Transverse colon (tissue), 4 donors: ENCODE measurements at regions not wholly inside any gene's neighbourhood (a gene's known extent, or its start where the extent isn't known, plus 50 kb on each side); places are given as distances from the start of the nearest gene placed in this dataset.

Experiments used
- DNase-seq: peaks from one replicate; pipeline ENCODE4 v3.0.0-alpha.2; 2019
- H3K27ac ChIP-seq, 4 donors: fragments of 200-600 bp; sonication (generic); 2 replicates each; pipeline ENCODE4 v1.5.1; 2016 to 2018; ENCODE audit warnings: inconsistent platforms in 4 of 4
- H3K27me3 ChIP-seq: fragments of 200-600 bp; sonication (generic); 2 replicates; pipeline ENCODE4 v1.5.1; 2017; ENCODE audit warnings: inconsistent platforms
- H3K36me3 ChIP-seq, 4 donors: fragments of 200-600 bp; sonication (generic); 2 replicates each; pipeline ENCODE4 v1.5.1; 2017 to 2019; ENCODE audit warnings: inconsistent platforms in 4 of 4
- H3K4me1 ChIP-seq, 4 donors: fragments of 200-600 bp; sonication (generic); 2 replicates each; pipeline ENCODE4 v1.5.1; 2017 to 2020; ENCODE audit warnings: inconsistent platforms in 4 of 4
- H3K4me3 ChIP-seq, 4 donors: fragments of 200-600 bp; sonication (generic); 1 replicate in 1 of 4; 2 replicates in 3 of 4; pipeline versions ENCODE4 v1.5.1 to v1.6.1; 2017 to 2019; ENCODE audit warnings: inconsistent platforms in 4 of 4
- H3K9me3 ChIP-seq, 2 donors: fragments of 200-600 bp; sonication (generic); 2 replicates each; pipeline ENCODE4 v1.5.1; 2017 to 2019; ENCODE audit warnings: inconsistent platforms in 2 of 2
- CTCF ChIP-seq, 5 experiments: fragments of 200-600 bp in 3 of 5; fragments of 450-650 bp in 2 of 5; sonication (generic) in 3 of 5; IDR thresholded peaks; 1 replicate in 2 of 5; 2 replicates in 3 of 5; pipeline ENCODE4 v1.5.1; 2016 to 2017; ENCODE audit warnings: antibody characterized with exemption in 5 of 5, inconsistent platforms in 3 of 5, mild to moderate bottlenecking in 2 of 5, moderate library complexity in 1 of 5
- EP300 ChIP-seq: sonication (generic); formaldehyde crosslinking; IDR thresholded peaks from one replicate; pipeline ENCODE4 v1.6.1; 2017; ENCODE audit warnings: antibody characterized with exemption, low read depth
- POLR2A ChIP-seq: fragments of 450-650 bp; IDR thresholded peaks from one replicate; pipeline ENCODE4 v1.6.1; 2016; ENCODE audit warnings: antibody characterized with exemption, mild to moderate bottlenecking, moderate library complexity
- POLR2AphosphoS5 ChIP-seq, 3 donors: sonication (generic); formaldehyde crosslinking; IDR thresholded peaks; one replicate each; pipeline ENCODE4 v1.6.1; 2016; ENCODE audit warnings: antibody characterized with exemption in 3 of 3
- WGBS, 2 donors: methylation state at CpG; one replicate each; pipeline ENCODE4 v1.1.5; 2018; ENCODE audit warnings: low coverage in 1 of 2; 5-methylcytosine and 5-hydroxymethylcytosine counted together
- in situ Hi-C, 4 donors: fragments of 200-750 bp; cut with MboI; loops; one replicate each; pipeline versions ENCODE4 v1.15.0 to v1.15.1; 2017; ENCODE audit warnings: low sequenced_read_pairs in 3 of 4, low pct_ligation_motif_present in 1 of 4, low pct_unique_long_range_greater_than_20kb in 1 of 4
- intact Hi-C: fragments of 100-400 bp; cut with DNase I; formaldehyde crosslinking; loops from one replicate; pipeline ENCODE4 v1.15.1; 2023; ENCODE audit warnings: low total_unique reads

- TF ChIP-seq CTCF (IDR thresholded peaks at IDR 0.05) (no peak), POLR2AphosphoS5 (IDR thresholded peaks at IDR 0.05) (no peak), EP300 (no peak), POLR2A (no peak)
- Histone ChIP-seq H3K27ac (no peak overlapping the region), H3K4me1 (no peaks in the 10 kb centered on the region), H3K27me3 (no peaks in the 10 kb centered on the region), H3K36me3 (no peaks in the 10 kb centered on the region), H3K4me3 (no peak overlapping the region), H3K9me3 (no peaks in the 10 kb centered on the region)
- intact Hi-C loops (no loop called here), in situ Hi-C loops (loop anchor here in 1 of 4 donors (25.0 kb wide), 1 partner anchor 491 kb away; no protein-coding TSS in a partner anchor)
- DNase-seq: no peak
- WGBS, 2 donors: 86 to 93% methylated on average over 3 to 6 of the region's 6 CpGs
These were observed 148.2 kb upstream of the NCK2 start for GRCh38 chr2:105596411-105596921.

GRCh38 chr2:105595536-105595935 is 149.2 kb upstream of the NCK2 start:
- in situ Hi-C loops: loop anchor here in 1 of 4 donors (25.0 kb wide), 1 partner anchor 492 kb away; no protein-coding TSS in a partner anchor
- H3K9me3 ChIP-seq: no peaks in the 10 kb centered on the region
- H3K4me3 ChIP-seq: no peak overlapping the region
- no peaks in the 10 kb centered on the region for H3K36me3 ChIP-seq
- intact Hi-C loops: no loop called here
- no peaks in the 10 kb centered on the region for H3K27me3 ChIP-seq
- 69 to 75% methylated on average over 6 to 8 of the region's 8 CpGs for WGBS, 2 donors
- H3K4me1 ChIP-seq: no peaks in the 10 kb centered on the region
- TF ChIP-seq CTCF (IDR thresholded peaks at IDR 0.05) (no peak), POLR2AphosphoS5 (IDR thresholded peaks at IDR 0.05) (no peak), EP300 (no peak)
- DNase-seq: no peak
- H3K27ac ChIP-seq: no peak overlapping the region

- H3K4me1 ChIP-seq: no peaks in the 10 kb centered on the region
- peaks cover 0 to 3% of the 10 kb centered on the region in 2 donors for H3K9me3 ChIP-seq
- H3K36me3 ChIP-seq: no peaks in the 10 kb centered on the region
- in situ Hi-C loops (loop anchor here in 1 of 4 donors (25.0 kb wide), 1 partner anchor 494 kb away; no protein-coding TSS in a partner anchor), intact Hi-C loops (no loop called here)
- 83 to 88% methylated on average over 2 to 11 of the region's 11 CpGs for WGBS, 2 donors
- TF ChIP-seq POLR2A (no peak), CTCF (IDR thresholded peaks at IDR 0.05) (no peak), POLR2AphosphoS5 (IDR thresholded peaks at IDR 0.05) (no peak), EP300 (no peak)
- H3K27me3 ChIP-seq: no peaks in the 10 kb centered on the region
- DNase-seq: no peak
- no peak overlapping the region for H3K27ac ChIP-seq
- H3K4me3 ChIP-seq: no peak overlapping the region
These were observed 151.3 kb upstream of the NCK2 start for GRCh38 chr2:105593221-105593967.

GRCh38 chr2:105592288-105592687 is 152.4 kb upstream of the NCK2 start:
- no peak for DNase-seq
- Histone ChIP-seq H3K27me3 (no peaks in the 10 kb centered on the region), H3K4me3 (no peak overlapping the region), H3K27ac (no peak overlapping the region), H3K36me3 (no peaks in the 10 kb centered on the region), H3K4me1 (no peaks in the 10 kb centered on the region), H3K9me3 (peaks cover 0 to 3% of the 10 kb centered on the region in 2 donors)
- WGBS, 2 donors: 92 to 94% methylated on average over 3 to 6 of the region's 6 CpGs
- in situ Hi-C loops (loop anchor here in 1 of 4 donors (25.0 kb wide), 1 partner anchor 495 kb away; no protein-coding TSS in a partner anchor), intact Hi-C loops (no loop called here)
- TF ChIP-seq POLR2A (no peak), POLR2AphosphoS5 (IDR thresholded peaks at IDR 0.05) (no peak), CTCF (IDR thresholded peaks at IDR 0.05) (no peak), EP300 (no peak)
